GM23338 (cell line): ENCODE measurements at regions not wholly inside any gene's neighbourhood (a gene's known extent, or its start where the extent isn't known, plus 50 kb on each side); places are given as distances from the start of the nearest gene placed in this dataset.

ENCODE experiments used
- ATAC-seq: fragments of 200-7000 bp; cut with Tn5 transposase; 3 replicates; pipeline ENCODE4 v1.9.1; 2020
- DNase-seq: peaks from one replicate; pipeline ENCODE4 v3.0.0-alpha.2; 2015; ENCODE audit warnings: low spot score
- H2AFZ ChIP-seq: fragments of 200-600 bp; sonication (generic); 2 replicates; pipeline ENCODE4 v1.8.0; 2016; ENCODE audit warnings: antibody characterized with exemption, mild to moderate bottlenecking, moderate library complexity
- H3F3A ChIP-seq: fragments of 200-600 bp; sonication (generic); replicated peaks from 2 replicates; pipeline ENCODE4 v1.8.0; 2017; ENCODE audit warnings: antibody characterized with exemption, mixed run types, low read depth
- H3K27ac ChIP-seq: fragments of 200-600 bp; sonication (generic); 2 replicates; pipeline ENCODE4 v1.6.1; 2016; ENCODE audit warnings: low read depth
- H3K27me3 ChIP-seq: fragments of 200-600 bp; sonication (generic); 2 replicates; pipeline ENCODE4 v1.8.0; 2016; ENCODE audit warnings: mild to moderate bottlenecking, mixed run types, moderate library complexity; ENCODE audit not compliant: insufficient read depth
- H3K36me3 ChIP-seq: fragments of 200-600 bp; sonication (generic); 2 replicates; pipeline ENCODE4 v1.8.0; 2016; ENCODE audit warnings: mild to moderate bottlenecking; ENCODE audit not compliant: insufficient read depth
- H3K4me1 ChIP-seq: fragments of 200-600 bp; sonication (generic); 2 replicates; pipeline ENCODE4 v1.8.0; 2016; ENCODE audit warnings: mild to moderate bottlenecking, moderate library complexity; ENCODE audit not compliant: insufficient read depth
- H3K4me2 ChIP-seq: fragments of 200-600 bp; sonication (generic); 2 replicates; pipeline ENCODE4 v1.7.1; 2017; ENCODE audit warnings: mixed run types
- H3K4me3 ChIP-seq: fragments of 200-600 bp; sonication (generic); 2 replicates; pipeline ENCODE4 v1.6.1; 2016; ENCODE audit warnings: mixed run types
- H3K79me2 ChIP-seq: fragments of 200-600 bp; sonication (generic); replicated peaks from 2 replicates; pipeline ENCODE4 v1.8.0; 2017; ENCODE audit warnings: mild to moderate bottlenecking; ENCODE audit not compliant: insufficient read depth
- H3K9me2 ChIP-seq: fragments of 200-600 bp; sonication (generic); 2 replicates; pipeline ENCODE4 v1.8.0; 2017; ENCODE audit not compliant: insufficient read depth
- H4K20me1 ChIP-seq: fragments of 200-600 bp; sonication (generic); replicated peaks from 2 replicates; pipeline ENCODE4 v1.8.0; 2017; ENCODE audit warnings: mild to moderate bottlenecking; ENCODE audit not compliant: insufficient read depth
- H3K27ac Mint-ChIP-seq: 2 replicates; pipeline ENCODE4 v1.8.0; 2020; ENCODE audit warnings: inconsistent platforms, mild to moderate bottlenecking, moderate library complexity, mixed read lengths
- H3K27me3 Mint-ChIP-seq: 3 replicates; pipeline ENCODE4 v1.8.0; 2022; ENCODE audit warnings: low read depth, mild to moderate bottlenecking, moderate library complexity, mixed read lengths, inconsistent platforms; ENCODE audit not compliant: insufficient read depth, poor library complexity
- H3K36me3 Mint-ChIP-seq: 3 replicates; pipeline ENCODE4 v1.8.0; 2021; ENCODE audit warnings: low read depth, mild to moderate bottlenecking, inconsistent platforms, moderate library complexity, mixed read lengths
- H3K4me1 Mint-ChIP-seq: 3 replicates; pipeline ENCODE4 v1.8.0; 2020; ENCODE audit warnings: mild to moderate bottlenecking, inconsistent platforms, mixed read lengths
- H3K4me3 Mint-ChIP-seq: 3 replicates; pipeline ENCODE4 v1.8.0; 2021; ENCODE audit warnings: moderate library complexity, mild to moderate bottlenecking, inconsistent platforms, mixed read lengths
- H3K9me3 Mint-ChIP-seq: 3 replicates; pipeline ENCODE4 v1.8.0; 2020; ENCODE audit warnings: moderate library complexity, mild to moderate bottlenecking, inconsistent platforms, mixed read lengths
- CREB1 ChIP-seq: fragments of 250-450 bp; sonication (Bioruptor Pico); IDR thresholded peaks from 2 replicates; pipeline ENCODE4 v1.5.0; 2020; ENCODE audit warnings: low read depth, mild to moderate bottlenecking, moderate library complexity
- EZH2 ChIP-seq: fragments of 200-600 bp; sonication (generic); IDR thresholded peaks from one replicate; pipeline ENCODE4 v1.8.0; 2017; ENCODE audit warnings: antibody characterized with exemption, mild to moderate bottlenecking, low read depth; ENCODE audit not compliant: unreplicated experiment
- EZH2phosphoT487 ChIP-seq: fragments of 200-600 bp; sonication (generic); IDR thresholded peaks from one replicate; pipeline ENCODE4 v1.8.1; 2018; ENCODE audit warnings: antibody characterized with exemption; ENCODE audit not compliant: unreplicated experiment
- JUNB ChIP-seq: IDR thresholded peaks from one replicate; pipeline ENCODE4 v1.6.1; 2016; ENCODE audit warnings: antibody characterized with exemption; ENCODE audit not compliant: unreplicated experiment
- NANOG ChIP-seq: IDR thresholded peaks from 2 replicates; pipeline ENCODE4 v1.6.1; 2016; ENCODE audit warnings: antibody characterized with exemption, borderline replicate concordance
- POLR2AphosphoS5 ChIP-seq: IDR thresholded peaks from 2 replicates; pipeline ENCODE4 v1.6.1; 2016; ENCODE audit warnings: antibody characterized with exemption, low read depth
- STAT1 ChIP-seq: IDR thresholded peaks from one replicate; pipeline ENCODE4 v1.6.1; 2016; ENCODE audit warnings: antibody characterized with exemption; ENCODE audit not compliant: unreplicated experiment
- ZNF114 ChIP-seq: fragments of 250-450 bp; sonication (Bioruptor Pico); IDR thresholded peaks from 2 replicates; pipeline ENCODE4 v1.5.0; 2020; ENCODE audit warnings: mild to moderate bottlenecking, moderate library complexity
- ZNF331 ChIP-seq: fragments of 250-450 bp; sonication (Bioruptor Pico); IDR thresholded peaks from 2 replicates; pipeline ENCODE4 v1.5.0; 2020; ENCODE audit warnings: low read depth, mild to moderate bottlenecking, moderate library complexity
- TF ChIP-seq, protein P1 (sequence below), 2 experiments: fragments of 200-600 bp in 1 of 2; sonication (generic) in 1 of 2; conservative IDR thresholded peaks; 2 replicates each; pipeline versions ENCODE4 v1.5.1 to v1.6.1; 2016 to 2017; ENCODE audit warnings: antibody characterized with exemption in 2 of 2, low read depth in 2 of 2, mild to moderate bottlenecking in 2 of 2, moderate library complexity in 1 of 2
- TF ChIP-seq, protein P2 (sequence below): IDR thresholded peaks from one replicate; pipeline ENCODE4 v1.6.1; 2018; ENCODE audit warnings: antibody characterized with exemption; ENCODE audit not compliant: unreplicated experiment
- TF ChIP-seq, protein P3 (sequence below): fragments of 250-450 bp; sonication (Bioruptor Pico); IDR thresholded peaks from 2 replicates; pipeline ENCODE4 v1.5.0; 2020; ENCODE audit warnings: mild to moderate bottlenecking, moderate library complexity
- TF ChIP-seq, protein P4 (sequence below): IDR thresholded peaks from 2 replicates; pipeline ENCODE4 v1.6.1; 2016; ENCODE audit warnings: antibody characterized with exemption

DNA sequence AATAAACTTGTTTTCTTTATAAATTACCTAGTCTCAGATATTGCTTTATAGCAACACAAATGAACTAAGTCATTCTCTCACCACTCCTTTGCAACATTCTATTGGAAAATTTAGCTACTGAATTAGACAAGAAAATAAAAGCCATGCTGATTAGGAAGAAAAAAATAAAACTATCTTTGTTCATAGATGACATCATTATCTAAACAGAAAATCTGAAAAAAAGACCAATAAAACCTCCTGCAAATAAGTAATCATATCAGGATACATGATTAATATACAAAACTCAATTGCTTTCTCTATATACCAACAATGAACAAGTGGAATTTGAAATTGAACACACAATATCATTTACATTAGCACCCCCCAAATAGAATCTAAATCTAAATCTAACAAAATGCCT is 455.3 kb upstream of the KIF2A start:
- no peak overlapping the region for H3K27ac ChIP-seq
- H3K4me3 ChIP-seq, result no peak overlapping the region
- H3K27ac Mint-ChIP-seq, result no peak overlapping the region
- no peaks in the 10 kb centered on the region for H3F3A ChIP-seq
- H3K4me2 ChIP-seq, result no peak overlapping the region
- H3K79me2 ChIP-seq, result no peaks in the 10 kb centered on the region
- no peak for ATAC-seq
- no peaks in the 10 kb centered on the region for H4K20me1 ChIP-seq
- H3K4me3 Mint-ChIP-seq, result no peak overlapping the region
- H3K27me3 Mint-ChIP-seq, result peaks cover 2% of the 10 kb centered on the region
- no peak for DNase-seq
- H3K9me3 Mint-ChIP-seq, result peaks cover 4% of the 10 kb centered on the region; the same call in 1 of the 3 replicates
- H3K36me3 Mint-ChIP-seq, result no peaks in the 10 kb centered on the region
- H3K4me1 Mint-ChIP-seq, result no peaks in the 10 kb centered on the region
- H2AFZ ChIP-seq, result no peak overlapping the region
- H3K27me3 ChIP-seq, result no peaks in the 10 kb centered on the region
- H3K4me1 ChIP-seq, result no peaks in the 10 kb centered on the region
- no peaks in the 10 kb centered on the region for H3K36me3 ChIP-seq
- no peaks in the 10 kb centered on the region for H3K9me2 ChIP-seq
- TF ChIP-seq ZNF331 (CRISPR knock-in tag) (no peak), STAT1 (no peak), EZH2phosphoT487 (no peak), POLR2AphosphoS5 (no peak), CREB1 (CRISPR knock-in tag) (no peak), NANOG (no peak), EZH2 (no peak), ZNF114 (CRISPR knock-in tag) (no peak), JUNB (no peak)
- TF ChIP-seq, protein P1, sequence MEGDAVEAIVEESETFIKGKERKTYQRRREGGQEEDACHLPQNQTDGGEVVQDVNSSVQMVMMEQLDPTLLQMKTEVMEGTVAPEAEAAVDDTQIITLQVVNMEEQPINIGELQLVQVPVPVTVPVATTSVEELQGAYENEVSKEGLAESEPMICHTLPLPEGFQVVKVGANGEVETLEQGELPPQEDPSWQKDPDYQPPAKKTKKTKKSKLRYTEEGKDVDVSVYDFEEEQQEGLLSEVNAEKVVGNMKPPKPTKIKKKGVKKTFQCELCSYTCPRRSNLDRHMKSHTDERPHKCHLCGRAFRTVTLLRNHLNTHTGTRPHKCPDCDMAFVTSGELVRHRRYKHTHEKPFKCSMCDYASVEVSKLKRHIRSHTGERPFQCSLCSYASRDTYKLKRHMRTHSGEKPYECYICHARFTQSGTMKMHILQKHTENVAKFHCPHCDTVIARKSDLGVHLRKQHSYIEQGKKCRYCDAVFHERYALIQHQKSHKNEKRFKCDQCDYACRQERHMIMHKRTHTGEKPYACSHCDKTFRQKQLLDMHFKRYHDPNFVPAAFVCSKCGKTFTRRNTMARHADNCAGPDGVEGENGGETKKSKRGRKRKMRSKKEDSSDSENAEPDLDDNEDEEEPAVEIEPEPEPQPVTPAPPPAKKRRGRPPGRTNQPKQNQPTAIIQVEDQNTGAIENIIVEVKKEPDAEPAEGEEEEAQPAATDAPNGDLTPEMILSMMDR (conservative IDR thresholded peaks at IDR 0.05; ENCODE audit: low read depth in 2 of 2), result no peak
- TF ChIP-seq, protein P2, sequence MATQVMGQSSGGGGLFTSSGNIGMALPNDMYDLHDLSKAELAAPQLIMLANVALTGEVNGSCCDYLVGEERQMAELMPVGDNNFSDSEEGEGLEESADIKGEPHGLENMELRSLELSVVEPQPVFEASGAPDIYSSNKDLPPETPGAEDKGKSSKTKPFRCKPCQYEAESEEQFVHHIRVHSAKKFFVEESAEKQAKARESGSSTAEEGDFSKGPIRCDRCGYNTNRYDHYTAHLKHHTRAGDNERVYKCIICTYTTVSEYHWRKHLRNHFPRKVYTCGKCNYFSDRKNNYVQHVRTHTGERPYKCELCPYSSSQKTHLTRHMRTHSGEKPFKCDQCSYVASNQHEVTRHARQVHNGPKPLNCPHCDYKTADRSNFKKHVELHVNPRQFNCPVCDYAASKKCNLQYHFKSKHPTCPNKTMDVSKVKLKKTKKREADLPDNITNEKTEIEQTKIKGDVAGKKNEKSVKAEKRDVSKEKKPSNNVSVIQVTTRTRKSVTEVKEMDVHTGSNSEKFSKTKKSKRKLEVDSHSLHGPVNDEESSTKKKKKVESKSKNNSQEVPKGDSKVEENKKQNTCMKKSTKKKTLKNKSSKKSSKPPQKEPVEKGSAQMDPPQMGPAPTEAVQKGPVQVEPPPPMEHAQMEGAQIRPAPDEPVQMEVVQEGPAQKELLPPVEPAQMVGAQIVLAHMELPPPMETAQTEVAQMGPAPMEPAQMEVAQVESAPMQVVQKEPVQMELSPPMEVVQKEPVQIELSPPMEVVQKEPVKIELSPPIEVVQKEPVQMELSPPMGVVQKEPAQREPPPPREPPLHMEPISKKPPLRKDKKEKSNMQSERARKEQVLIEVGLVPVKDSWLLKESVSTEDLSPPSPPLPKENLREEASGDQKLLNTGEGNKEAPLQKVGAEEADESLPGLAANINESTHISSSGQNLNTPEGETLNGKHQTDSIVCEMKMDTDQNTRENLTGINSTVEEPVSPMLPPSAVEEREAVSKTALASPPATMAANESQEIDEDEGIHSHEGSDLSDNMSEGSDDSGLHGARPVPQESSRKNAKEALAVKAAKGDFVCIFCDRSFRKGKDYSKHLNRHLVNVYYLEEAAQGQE, result no peak
- TF ChIP-seq, protein P3, sequence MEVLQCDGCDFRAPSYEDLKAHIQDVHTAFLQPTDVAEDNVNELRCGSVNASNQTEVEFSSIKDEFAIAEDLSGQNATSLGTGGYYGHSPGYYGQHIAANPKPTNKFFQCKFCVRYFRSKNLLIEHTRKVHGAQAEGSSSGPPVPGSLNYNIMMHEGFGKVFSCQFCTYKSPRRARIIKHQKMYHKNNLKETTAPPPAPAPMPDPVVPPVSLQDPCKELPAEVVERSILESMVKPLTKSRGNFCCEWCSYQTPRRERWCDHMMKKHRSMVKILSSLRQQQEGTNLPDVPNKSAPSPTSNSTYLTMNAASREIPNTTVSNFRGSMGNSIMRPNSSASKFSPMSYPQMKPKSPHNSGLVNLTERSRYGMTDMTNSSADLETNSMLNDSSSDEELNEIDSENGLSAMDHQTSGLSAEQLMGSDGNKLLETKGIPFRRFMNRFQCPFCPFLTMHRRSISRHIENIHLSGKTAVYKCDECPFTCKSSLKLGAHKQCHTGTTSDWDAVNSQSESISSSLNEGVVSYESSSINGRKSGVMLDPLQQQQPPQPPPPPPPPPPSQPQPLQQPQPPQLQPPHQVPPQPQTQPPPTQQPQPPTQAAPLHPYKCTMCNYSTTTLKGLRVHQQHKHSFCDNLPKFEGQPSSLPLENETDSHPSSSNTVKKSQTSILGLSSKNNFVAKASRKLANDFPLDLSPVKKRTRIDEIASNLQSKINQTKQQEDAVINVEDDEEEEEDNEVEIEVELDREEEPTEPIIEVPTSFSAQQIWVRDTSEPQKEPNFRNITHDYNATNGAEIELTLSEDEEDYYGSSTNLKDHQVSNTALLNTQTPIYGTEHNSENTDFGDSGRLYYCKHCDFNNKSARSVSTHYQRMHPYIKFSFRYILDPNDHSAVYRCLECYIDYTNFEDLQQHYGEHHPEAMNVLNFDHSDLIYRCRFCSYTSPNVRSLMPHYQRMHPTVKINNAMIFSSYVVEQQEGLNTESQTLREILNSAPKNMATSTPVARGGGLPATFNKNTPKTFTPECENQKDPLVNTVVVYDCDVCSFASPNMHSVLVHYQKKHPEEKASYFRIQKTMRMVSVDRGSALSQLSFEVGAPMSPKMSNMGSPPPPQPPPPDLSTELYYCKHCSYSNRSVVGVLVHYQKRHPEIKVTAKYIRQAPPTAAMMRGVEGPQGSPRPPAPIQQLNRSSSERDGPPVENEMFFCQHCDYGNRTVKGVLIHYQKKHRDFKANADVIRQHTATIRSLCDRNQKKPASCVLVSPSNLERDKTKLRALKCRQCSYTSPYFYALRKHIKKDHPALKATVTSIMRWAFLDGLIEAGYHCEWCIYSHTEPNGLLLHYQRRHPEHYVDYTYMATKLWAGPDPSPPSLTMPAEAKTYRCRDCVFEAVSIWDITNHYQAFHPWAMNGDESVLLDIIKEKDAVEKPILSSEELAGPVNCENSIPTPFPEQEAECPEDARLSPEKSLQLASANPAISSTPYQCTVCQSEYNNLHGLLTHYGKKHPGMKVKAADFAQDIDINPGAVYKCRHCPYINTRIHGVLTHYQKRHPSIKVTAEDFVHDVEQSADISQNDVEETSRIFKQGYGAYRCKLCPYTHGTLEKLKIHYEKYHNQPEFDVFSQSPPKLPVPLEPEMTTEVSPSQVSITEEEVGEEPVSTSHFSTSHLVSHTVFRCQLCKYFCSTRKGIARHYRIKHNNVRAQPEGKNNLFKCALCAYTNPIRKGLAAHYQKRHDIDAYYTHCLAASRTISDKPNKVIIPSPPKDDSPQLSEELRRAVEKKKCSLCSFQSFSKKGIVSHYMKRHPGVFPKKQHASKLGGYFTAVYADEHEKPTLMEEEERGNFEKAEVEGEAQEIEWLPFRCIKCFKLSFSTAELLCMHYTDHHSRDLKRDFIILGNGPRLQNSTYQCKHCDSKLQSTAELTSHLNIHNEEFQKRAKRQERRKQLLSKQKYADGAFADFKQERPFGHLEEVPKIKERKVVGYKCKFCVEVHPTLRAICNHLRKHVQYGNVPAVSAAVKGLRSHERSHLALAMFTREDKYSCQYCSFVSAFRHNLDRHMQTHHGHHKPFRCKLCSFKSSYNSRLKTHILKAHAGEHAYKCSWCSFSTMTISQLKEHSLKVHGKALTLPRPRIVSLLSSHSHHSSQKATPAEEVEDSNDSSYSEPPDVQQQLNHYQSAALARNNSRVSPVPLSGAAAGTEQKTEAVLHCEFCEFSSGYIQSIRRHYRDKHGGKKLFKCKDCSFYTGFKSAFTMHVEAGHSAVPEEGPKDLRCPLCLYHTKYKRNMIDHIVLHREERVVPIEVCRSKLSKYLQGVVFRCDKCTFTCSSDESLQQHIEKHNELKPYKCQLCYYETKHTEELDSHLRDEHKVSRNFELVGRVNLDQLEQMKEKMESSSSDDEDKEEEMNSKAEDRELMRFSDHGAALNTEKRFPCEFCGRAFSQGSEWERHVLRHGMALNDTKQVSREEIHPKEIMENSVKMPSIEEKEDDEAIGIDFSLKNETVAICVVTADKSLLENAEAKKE, result no peak
- TF ChIP-seq, protein P4, sequence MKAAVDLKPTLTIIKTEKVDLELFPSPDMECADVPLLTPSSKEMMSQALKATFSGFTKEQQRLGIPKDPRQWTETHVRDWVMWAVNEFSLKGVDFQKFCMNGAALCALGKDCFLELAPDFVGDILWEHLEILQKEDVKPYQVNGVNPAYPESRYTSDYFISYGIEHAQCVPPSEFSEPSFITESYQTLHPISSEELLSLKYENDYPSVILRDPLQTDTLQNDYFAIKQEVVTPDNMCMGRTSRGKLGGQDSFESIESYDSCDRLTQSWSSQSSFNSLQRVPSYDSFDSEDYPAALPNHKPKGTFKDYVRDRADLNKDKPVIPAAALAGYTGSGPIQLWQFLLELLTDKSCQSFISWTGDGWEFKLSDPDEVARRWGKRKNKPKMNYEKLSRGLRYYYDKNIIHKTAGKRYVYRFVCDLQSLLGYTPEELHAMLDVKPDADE, result no peak
